Mucosa of descending colon (tissue), 3 donors: ENCODE measurements at regions not wholly inside any gene's neighbourhood (a gene's known extent, or its start where the extent isn't known, plus 50 kb on each side); places are given as distances from the start of the nearest gene placed in this dataset.

Source experiments
- ATAC-seq: fragments of 200-7000 bp; cut with Tn5 transposase; one replicate; pipeline ENCODE4 v1.9.1; 2020; ENCODE audit warnings: mild to moderate bottlenecking, moderate library complexity
- DNase-seq, 3 donors: peaks; one replicate each; pipeline ENCODE4 v3.0.0-alpha.2; 2020
- H3K36me3 ChIP-seq: fragments of 200-600 bp; one replicate; pipeline ENCODE4 v1.8.0; 2021; ENCODE audit warnings: low read depth, mild to moderate bottlenecking
- H3K4me1 ChIP-seq: fragments of 200-600 bp; one replicate; pipeline ENCODE4 v1.8.0; 2021; ENCODE audit warnings: low read depth, mild to moderate bottlenecking
- H3K4me3 ChIP-seq: fragments of 200-600 bp; one replicate; pipeline ENCODE4 v1.8.0; 2021; ENCODE audit warnings: mild to moderate bottlenecking
- H3K9me3 ChIP-seq: fragments of 200-600 bp; one replicate; pipeline ENCODE4 v1.8.0; 2021; ENCODE audit warnings: mild to moderate bottlenecking
- intact Hi-C, 2 donors: fragments of 100-400 bp; cut with DNase I in 1 of 2; cut with micrococcal nuclease in 1 of 2; formaldehyde crosslinking; loops; one replicate each; pipeline versions ENCODE4 v1.11.0 to v1.11.1; 2022; cut with DNase I, micrococcal nuclease
- TF ChIP-seq, protein P1 (sequence below): fragments of 200-600 bp; IDR thresholded peaks from one replicate; pipeline ENCODE4 v1.8.0; 2022; ENCODE audit warnings: antibody characterized with exemption, mild to moderate bottlenecking
- donor health status: DM: no; HTN: no; CAD: no; lungs with moderate emphysema.
- donor health status: DM: no; HTN: no; CAD: no.
- donor health status: DM: no; HTN: yes; CAD: no.

DNA sequence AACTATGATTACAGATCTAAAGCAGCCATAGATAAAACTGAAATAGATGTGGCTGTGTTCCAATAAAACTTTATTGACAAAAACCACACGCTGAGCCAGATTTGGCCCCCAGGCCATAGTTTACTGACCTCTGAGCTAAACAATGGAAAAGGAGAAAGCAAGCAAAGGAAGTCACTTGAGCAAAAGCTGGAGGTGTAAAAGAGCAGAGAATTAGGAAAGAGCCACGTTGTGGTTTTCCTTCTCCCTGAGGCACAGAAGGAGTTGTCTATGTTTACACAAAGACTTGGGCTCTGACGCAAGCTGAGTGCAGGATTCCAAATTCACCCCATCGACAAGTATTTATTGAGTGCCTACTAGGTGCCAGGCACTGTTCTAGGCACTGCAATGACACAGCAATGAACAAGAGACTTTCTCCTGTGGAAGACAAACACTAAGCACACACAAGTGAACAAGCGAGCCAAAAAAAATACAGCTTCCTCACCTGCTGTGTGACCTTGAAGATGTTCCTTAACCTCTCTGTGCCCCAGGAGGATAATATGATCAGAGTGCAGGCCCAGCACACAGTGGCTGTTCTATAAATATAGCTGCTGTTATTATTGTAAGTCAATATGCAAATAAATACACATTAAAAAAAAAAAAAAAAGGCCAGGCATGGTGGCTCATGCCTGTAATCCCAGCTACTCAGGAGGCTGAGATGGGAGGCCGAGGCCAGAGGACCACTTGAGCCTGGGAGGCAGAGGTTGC, 75.4 kb upstream of the PTPN1 start:
- no peak overlapping the region for H3K4me3 ChIP-seq
- TF ChIP-seq, protein P1, sequence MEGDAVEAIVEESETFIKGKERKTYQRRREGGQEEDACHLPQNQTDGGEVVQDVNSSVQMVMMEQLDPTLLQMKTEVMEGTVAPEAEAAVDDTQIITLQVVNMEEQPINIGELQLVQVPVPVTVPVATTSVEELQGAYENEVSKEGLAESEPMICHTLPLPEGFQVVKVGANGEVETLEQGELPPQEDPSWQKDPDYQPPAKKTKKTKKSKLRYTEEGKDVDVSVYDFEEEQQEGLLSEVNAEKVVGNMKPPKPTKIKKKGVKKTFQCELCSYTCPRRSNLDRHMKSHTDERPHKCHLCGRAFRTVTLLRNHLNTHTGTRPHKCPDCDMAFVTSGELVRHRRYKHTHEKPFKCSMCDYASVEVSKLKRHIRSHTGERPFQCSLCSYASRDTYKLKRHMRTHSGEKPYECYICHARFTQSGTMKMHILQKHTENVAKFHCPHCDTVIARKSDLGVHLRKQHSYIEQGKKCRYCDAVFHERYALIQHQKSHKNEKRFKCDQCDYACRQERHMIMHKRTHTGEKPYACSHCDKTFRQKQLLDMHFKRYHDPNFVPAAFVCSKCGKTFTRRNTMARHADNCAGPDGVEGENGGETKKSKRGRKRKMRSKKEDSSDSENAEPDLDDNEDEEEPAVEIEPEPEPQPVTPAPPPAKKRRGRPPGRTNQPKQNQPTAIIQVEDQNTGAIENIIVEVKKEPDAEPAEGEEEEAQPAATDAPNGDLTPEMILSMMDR = no peak
- no peak for ATAC-seq
- intact Hi-C loops = no loop called here
- no peaks in the 10 kb centered on the region for H3K36me3 ChIP-seq
- no peaks in the 10 kb centered on the region for H3K9me3 ChIP-seq
- H3K4me1 ChIP-seq = peaks cover 3% of the 10 kb centered on the region
- peak in 1 of 3 donors; percentile 8 for DNase-seq

DNA sequence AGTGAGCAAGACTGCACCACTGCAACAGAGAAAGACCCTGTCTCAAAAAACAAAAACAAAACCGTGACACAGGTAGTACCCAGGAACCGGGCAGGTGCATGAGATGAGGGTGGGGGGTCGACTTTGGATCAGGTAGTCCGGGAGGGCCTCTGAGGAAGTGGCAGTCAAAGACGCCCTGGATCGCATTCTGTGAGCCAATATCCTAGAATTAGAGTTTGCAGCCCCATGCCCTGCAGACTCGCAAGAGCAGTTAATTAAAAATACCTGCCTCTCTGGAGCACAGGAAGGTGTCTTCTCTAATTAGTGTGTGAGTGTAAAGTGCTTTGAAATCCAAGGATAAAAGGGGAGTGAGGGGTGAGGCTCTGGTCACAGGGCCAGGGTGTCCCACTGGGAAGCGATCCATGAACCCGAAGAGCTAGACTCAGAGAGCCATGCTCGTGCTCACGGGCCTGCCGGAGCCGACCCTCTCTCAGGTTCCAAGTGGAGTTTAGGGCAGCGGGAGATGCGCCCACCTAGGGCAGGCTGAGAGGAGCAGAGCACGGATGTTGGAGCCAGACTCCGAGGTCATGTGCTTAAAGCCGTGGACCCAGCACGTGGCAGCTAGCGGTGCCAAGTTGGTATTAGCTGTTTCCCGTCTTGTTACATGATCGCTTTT, 74.7 kb upstream of the PTPN1 start:
- intact Hi-C loops = no loop called here
- H3K36me3 ChIP-seq = no peaks in the 10 kb centered on the region
- H3K9me3 ChIP-seq = no peaks in the 10 kb centered on the region
- peaks cover 6% of the 10 kb centered on the region for H3K4me1 ChIP-seq
- TF ChIP-seq, protein P1 = no peak
- no peak overlapping the region for H3K4me3 ChIP-seq
- DNase-seq (peak in 1 of 3 donors; percentile 21), ATAC-seq (no peak)

GRCh38 chr20:50436052-50436656, 74.0 kb upstream of the PTPN1 start:
- intact Hi-C loops = no loop called here
- Histone ChIP-seq H3K4me1 (peaks cover 6% of the 10 kb centered on the region), H3K36me3 (no peaks in the 10 kb centered on the region), H3K4me3 (no peak overlapping the region), H3K9me3 (no peaks in the 10 kb centered on the region)
- TF ChIP-seq, protein P1 = no peak
- ATAC-seq = no peak
- peak in 1 of 3 donors; percentile 23 for DNase-seq

DNA sequence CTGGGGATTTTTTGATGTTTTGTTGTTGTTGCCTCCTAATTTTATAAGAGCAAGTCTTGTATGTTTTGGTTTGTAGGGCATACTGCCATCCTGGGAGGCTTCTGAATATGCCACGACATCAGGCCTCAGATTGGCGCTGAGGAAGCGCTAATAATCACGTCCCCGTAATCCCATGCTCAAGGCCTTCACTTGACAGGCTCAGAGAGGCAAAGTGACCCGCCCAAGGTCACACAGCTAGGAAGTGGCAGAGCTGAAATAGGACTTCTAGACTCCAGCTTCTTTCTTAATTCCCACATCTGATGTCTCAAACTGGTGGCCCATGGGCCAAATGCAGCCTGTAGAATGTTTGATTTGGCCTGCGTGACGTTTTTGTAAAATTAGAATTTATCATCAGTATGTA, 73.5 kb upstream of the PTPN1 start:
- intact Hi-C loops = no loop called here
- no peak overlapping the region for H3K4me3 ChIP-seq
- TF ChIP-seq, protein P1 = no peak
- DNase-seq (peak in 1 of 3 donors; percentile 17), ATAC-seq (no peak)
- H3K9me3 ChIP-seq = no peaks in the 10 kb centered on the region
- peaks cover 11% of the 10 kb centered on the region for H3K4me1 ChIP-seq
- no peaks in the 10 kb centered on the region for H3K36me3 ChIP-seq

GRCh38 chr20:50438986-50439407, 71.2 kb upstream of the PTPN1 start:
- ATAC-seq = peak; percentile 10
- H3K4me3 ChIP-seq = no peak overlapping the region
- intact Hi-C loops = no loop called here
- TF ChIP-seq, protein P1 = no peak
- DNase-seq = peak in 1 of 3 donors; percentile 24
- no peaks in the 10 kb centered on the region for H3K9me3 ChIP-seq
- H3K36me3 ChIP-seq = no peaks in the 10 kb centered on the region
- peaks cover 11% of the 10 kb centered on the region for H3K4me1 ChIP-seq
